GM12878 (cell line): ENCODE measurements at regions not wholly inside any gene's neighbourhood (a gene's known extent, or its start where the extent isn't known, plus 50 kb on each side); places are given as distances from the start of the nearest gene placed in this dataset.

Experiments used
- ATF2 ChIP-seq: IDR thresholded peaks from 2 replicates; pipeline ENCODE4 v1.6.1; 2012; ENCODE audit warnings: low read length, inconsistent platforms
- CTCF ChIP-seq, 3 experiments: IDR thresholded peaks in 2 of 3; conservative IDR thresholded peaks in 1 of 3; 2 replicates each; pipeline ENCODE4 v1.5.1; 2011; ENCODE audit warnings: low read depth in 3 of 3, low read length in 3 of 3, mild to moderate bottlenecking in 3 of 3, control low read depth in 2 of 3, moderate library complexity in 2 of 3, inconsistent platforms in 1 of 3, mixed read lengths in 1 of 3; ENCODE audit not compliant: control insufficient read depth in 2 of 3, insufficient read depth in 1 of 3; ENCODE audit errors: extremely low read depth in 1 of 3
- EP300 ChIP-seq, 2 experiments: fragments of 150-350 bp in 1 of 2; IDR thresholded peaks; 2 replicates each; pipeline ENCODE4 v1.6.1; 2011 to 2012; ENCODE audit warnings: low read depth in 2 of 2, low read length in 2 of 2, borderline replicate concordance in 1 of 2, improper control_type of control experiment in 1 of 2, inconsistent platforms in 1 of 2; ENCODE audit not compliant: control insufficient read depth in 1 of 2
- HCFC1 ChIP-seq: fragments of 150-350 bp; IDR thresholded peaks from 2 replicates; pipeline ENCODE4 v1.6.1; 2014; ENCODE audit warnings: low read length
- JUND ChIP-seq: IDR thresholded peaks from 2 replicates; pipeline ENCODE4 v1.6.1; 2012; ENCODE audit warnings: low read depth, mild to moderate bottlenecking, low read length, improper control_type of control experiment, moderate library complexity
- SREBF2 ChIP-seq: IDR thresholded peaks from 2 replicates; pipeline ENCODE4 v1.6.1; 2012; ENCODE audit warnings: mild to moderate bottlenecking, low read length
- SRF ChIP-seq, 2 experiments: IDR thresholded peaks; 2 replicates each; pipeline ENCODE4 v1.6.1; 2011; ENCODE audit warnings: low read depth in 2 of 2, low read length in 2 of 2, mild to moderate bottlenecking in 1 of 2, moderate library complexity in 1 of 2
- ZBTB40 ChIP-seq: fragments of 450-650 bp; IDR thresholded peaks from 2 replicates; pipeline ENCODE4 v1.6.1; 2016; ENCODE audit warnings: mild to moderate bottlenecking, moderate library complexity, borderline replicate concordance
- ZNF274 ChIP-seq: IDR thresholded peaks from one replicate; pipeline ENCODE4 v1.8.0; 2011; ENCODE audit not compliant: insufficient read length, insufficient read depth

- TF ChIP-seq ZNF274 (no peak), SRF (IDR thresholded peaks at IDR 0.05; ENCODE audit: low read depth in 2 of 2, low read length in 2 of 2) (no peak), ATF2 (no peak), JUND (no peak), CTCF (IDR thresholded peaks at IDR 0.05 in 2 of 3, conservative IDR thresholded peaks at IDR 0.05 in 1 of 3; ENCODE audit: control insufficient read depth in 2 of 3, extremely low read depth in 1 of 3, insufficient read depth in 1 of 3, low read depth in 3 of 3, low read length in 3 of 3) (no peak), ZBTB40 (no peak), HCFC1 (no peak), SREBF2 (no peak), EP300 (IDR thresholded peaks at IDR 0.05; ENCODE audit: borderline replicate concordance in 1 of 2, control insufficient read depth in 1 of 2, low read depth in 2 of 2, low read length in 2 of 2) (no peak)
Observed at GRCh38 chr2:37554155-37554510, 117.3 kb downstream of the CDC42EP3 start.
